ENCODE measurements at regions not wholly inside any gene's neighbourhood (a gene's known extent, or its start where the extent isn't known, plus 50 kb on each side); places are given as distances from the start of the nearest gene placed in this dataset.

DNA sequence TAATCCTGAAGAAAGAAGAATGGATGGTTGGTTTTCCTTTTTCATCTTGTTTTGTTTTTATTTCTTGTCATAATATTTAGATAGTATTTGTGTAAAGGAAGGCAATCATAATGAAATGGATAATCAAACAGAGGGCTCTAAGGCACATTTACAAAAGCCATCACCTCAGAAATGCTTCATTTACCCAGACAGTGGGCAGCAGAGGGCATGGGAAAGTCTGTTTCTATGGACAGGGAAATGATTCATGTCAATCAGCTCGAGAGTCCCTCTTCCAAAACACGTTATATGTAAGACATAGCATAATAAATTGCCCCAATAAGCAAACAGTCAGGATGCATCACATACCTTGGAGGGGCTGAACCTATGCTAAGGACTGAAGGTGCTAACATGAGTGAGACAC, 426.1 kb downstream of the PLPP3 start:
- TF ChIP-seq CTCF (IDR thresholded peaks at IDR 0.05 in 8 of 11, conservative IDR thresholded peaks at IDR 0.05 in 3 of 11) (no peak), POLR2A (IDR thresholded peaks at IDR 0.05) (no peak), POLR2AphosphoS5 (IDR thresholded peaks at IDR 0.05) (no peak)
